Liver (tissue), 8 donors: ENCODE measurements at regions not wholly inside any gene's neighbourhood (a gene's known extent, or its start where the extent isn't known, plus 50 kb on each side); places are given as distances from the start of the nearest gene placed in this dataset.

Experiments used
- DNase-seq: peaks from one replicate; pipeline ENCODE4 v3.0.0-alpha.2; 2017; ENCODE audit warnings: low spot score
- H3K27ac ChIP-seq, 2 donors: one replicate each; pipeline ENCODE4 v1.7.0; 2013; ENCODE audit warnings: inconsistent platforms in 2 of 2, low read length in 2 of 2, control low read depth in 1 of 2, low read depth in 1 of 2, mild to moderate bottlenecking in 1 of 2
- H3K27me3 ChIP-seq, 4 donors: one replicate each; pipeline versions ENCODE4 v1.6.1 to v1.7.0; 2013; ENCODE audit warnings: low read length in 3 of 4, inconsistent platforms in 1 of 4, mild to moderate bottlenecking in 1 of 4, moderate library complexity in 1 of 4; ENCODE audit not compliant: control insufficient read depth in 4 of 4, insufficient read depth in 4 of 4
- H3K36me3 ChIP-seq, 4 donors: one replicate each; pipeline versions ENCODE4 v1.6.1 to v1.7.0; 2013; ENCODE audit warnings: low read length in 3 of 4, mild to moderate bottlenecking in 3 of 4, low read depth in 1 of 4, moderate library complexity in 1 of 4; ENCODE audit not compliant: control insufficient read depth in 4 of 4, insufficient read depth in 3 of 4
- H3K4me1 ChIP-seq, 4 donors: one replicate each; pipeline versions ENCODE4 v1.6.1 to v1.7.0; 2013; ENCODE audit warnings: low read length in 3 of 4, mild to moderate bottlenecking in 3 of 4, moderate library complexity in 1 of 4; ENCODE audit not compliant: control insufficient read depth in 4 of 4, insufficient read depth in 4 of 4
- H3K4me3 ChIP-seq, 3 donors: one replicate each; pipeline versions ENCODE4 v1.6.1 to v1.7.0; 2013; ENCODE audit warnings: low read length in 3 of 3, control low read depth in 1 of 3, low read depth in 1 of 3, mild to moderate bottlenecking in 1 of 3
- H3K9ac ChIP-seq, 2 donors: one replicate each; pipeline ENCODE4 v1.7.0; 2013; ENCODE audit warnings: low read length in 2 of 2, mild to moderate bottlenecking in 2 of 2, moderate library complexity in 2 of 2, control low read depth in 1 of 2, low read depth in 1 of 2
- H3K9me3 ChIP-seq, 4 donors: one replicate each; pipeline versions ENCODE4 v1.6.1 to v1.7.0; 2013; ENCODE audit warnings: low read length in 3 of 4; ENCODE audit not compliant: control insufficient read depth in 4 of 4
- EGR1 ChIP-seq, 2 donors: IDR thresholded peaks; 2 replicates each; pipeline ENCODE4 v1.6.1; 2016 to 2018; ENCODE audit warnings: antibody characterized with exemption in 2 of 2, low read depth in 2 of 2
- FOXA1 ChIP-seq: IDR thresholded peaks from 2 replicates; pipeline ENCODE4 v1.6.1; 2016; ENCODE audit warnings: antibody characterized with exemption
- FOXA2 ChIP-seq: IDR thresholded peaks from 2 replicates; pipeline ENCODE4 v1.6.1; 2016; ENCODE audit warnings: antibody characterized with exemption
- GABPA ChIP-seq, 2 donors: IDR thresholded peaks in 1 of 2; conservative IDR thresholded peaks in 1 of 2; 2 replicates each; pipeline ENCODE4 v1.6.1; 2016; ENCODE audit warnings: antibody characterized with exemption in 2 of 2, mild to moderate bottlenecking in 1 of 2, moderate library complexity in 1 of 2
- HNF4A ChIP-seq, 2 donors: conservative IDR thresholded peaks; 2 replicates each; pipeline ENCODE4 v1.6.1; 2016; ENCODE audit warnings: antibody characterized with exemption in 2 of 2, mild to moderate bottlenecking in 2 of 2
- HNF4G ChIP-seq: IDR thresholded peaks from 2 replicates; pipeline ENCODE4 v1.6.1; 2016; ENCODE audit warnings: antibody characterized with exemption
- JUND ChIP-seq, 2 donors: IDR thresholded peaks; 2 replicates each; pipeline ENCODE4 v1.6.1; 2016; ENCODE audit warnings: antibody characterized with exemption in 2 of 2
- NR2F2 ChIP-seq: IDR thresholded peaks from 2 replicates; pipeline ENCODE4 v1.6.1; 2016; ENCODE audit warnings: antibody characterized with exemption
- RAD21 ChIP-seq, 2 donors: IDR thresholded peaks; 2 replicates each; pipeline ENCODE4 v1.6.1; 2016; ENCODE audit warnings: antibody characterized with exemption in 2 of 2, mild to moderate bottlenecking in 2 of 2
- REST ChIP-seq: IDR thresholded peaks from 2 replicates; pipeline ENCODE4 v1.6.1; 2016; ENCODE audit warnings: antibody characterized with exemption, mild to moderate bottlenecking
- RXRA ChIP-seq, 2 donors: IDR thresholded peaks; 2 replicates each; pipeline ENCODE4 v1.6.1; 2017 to 2018; ENCODE audit warnings: antibody characterized with exemption in 2 of 2, mild to moderate bottlenecking in 1 of 2
- SP1 ChIP-seq: IDR thresholded peaks from 2 replicates; pipeline ENCODE4 v1.6.1; 2018; ENCODE audit warnings: antibody characterized with exemption, mild to moderate bottlenecking
- TAF1 ChIP-seq: conservative IDR thresholded peaks from 2 replicates; pipeline ENCODE4 v1.6.1; 2016; ENCODE audit warnings: antibody characterized with exemption, mild to moderate bottlenecking
- YY1 ChIP-seq: IDR thresholded peaks from 2 replicates; pipeline ENCODE4 v1.6.1; 2016; ENCODE audit warnings: antibody characterized with exemption, mild to moderate bottlenecking
- ZBTB33 ChIP-seq: IDR thresholded peaks from 2 replicates; pipeline ENCODE4 v1.6.1; 2016; ENCODE audit warnings: antibody characterized with exemption
- WGBS: extraction: QIAGEN DNeasy Blood & Tissue Kit; methylation state at CpG from one replicate; pipeline ENCODE4 v1.1.7; 2013; 5-methylcytosine and 5-hydroxymethylcytosine counted together
- TF ChIP-seq, protein P1 (sequence below): fragments of 150-350 bp; IDR thresholded peaks from 2 replicates; pipeline ENCODE4 v1.5.1; 2017; ENCODE audit warnings: improper control_type of control experiment, low read depth, low read length; ENCODE audit not compliant: missing input control
- TF ChIP-seq, protein P2 (sequence below): IDR thresholded peaks from 2 replicates; pipeline ENCODE4 v1.6.1; 2016; ENCODE audit warnings: antibody characterized with exemption
- TF ChIP-seq, protein P3 (sequence below): IDR thresholded peaks from 2 replicates; pipeline ENCODE4 v1.6.1; 2016; ENCODE audit warnings: antibody characterized with exemption
- donor health status: healthy.
- donor health status: healthy.
- donor health status: healthy.
- donor health status: healthy.
- donor health status: healthy.

DNA sequence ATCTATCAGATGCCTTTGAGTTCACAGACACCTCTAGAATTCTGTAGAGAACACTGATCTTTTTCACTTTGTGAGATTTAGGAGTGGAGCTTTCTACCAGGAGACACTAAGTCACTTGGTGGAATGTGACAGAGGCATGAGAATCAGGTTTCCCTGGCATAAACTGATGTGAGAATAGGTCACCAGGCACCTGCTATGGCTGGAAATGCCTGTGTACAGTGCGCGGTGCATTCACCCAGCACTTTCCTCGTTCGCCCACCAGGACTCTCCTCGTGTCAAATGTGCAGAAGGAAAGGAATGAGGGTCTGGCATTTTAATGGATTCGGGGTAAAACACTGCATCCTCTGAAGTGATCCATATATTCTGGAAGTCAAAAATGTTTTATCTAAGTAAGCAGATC is 281.8 kb upstream of the TUT7 start:
- peaks cover 0 to 2% (median 0%) of the 10 kb centered on the region in 4 donors for H3K27me3 ChIP-seq
- no peaks in the 10 kb centered on the region for H3K4me1 ChIP-seq
- H3K9ac ChIP-seq: no peak overlapping the region
- TF ChIP-seq JUND (IDR thresholded peaks at IDR 0.05) (no peak), FOXA1 (no peak), GABPA (IDR thresholded peaks at IDR 0.05 in 1 of 2, conservative IDR thresholded peaks at IDR 0.05 in 1 of 2) (no peak), HNF4G (no peak), FOXA2 (no peak)
- TF ChIP-seq, protein P1, sequence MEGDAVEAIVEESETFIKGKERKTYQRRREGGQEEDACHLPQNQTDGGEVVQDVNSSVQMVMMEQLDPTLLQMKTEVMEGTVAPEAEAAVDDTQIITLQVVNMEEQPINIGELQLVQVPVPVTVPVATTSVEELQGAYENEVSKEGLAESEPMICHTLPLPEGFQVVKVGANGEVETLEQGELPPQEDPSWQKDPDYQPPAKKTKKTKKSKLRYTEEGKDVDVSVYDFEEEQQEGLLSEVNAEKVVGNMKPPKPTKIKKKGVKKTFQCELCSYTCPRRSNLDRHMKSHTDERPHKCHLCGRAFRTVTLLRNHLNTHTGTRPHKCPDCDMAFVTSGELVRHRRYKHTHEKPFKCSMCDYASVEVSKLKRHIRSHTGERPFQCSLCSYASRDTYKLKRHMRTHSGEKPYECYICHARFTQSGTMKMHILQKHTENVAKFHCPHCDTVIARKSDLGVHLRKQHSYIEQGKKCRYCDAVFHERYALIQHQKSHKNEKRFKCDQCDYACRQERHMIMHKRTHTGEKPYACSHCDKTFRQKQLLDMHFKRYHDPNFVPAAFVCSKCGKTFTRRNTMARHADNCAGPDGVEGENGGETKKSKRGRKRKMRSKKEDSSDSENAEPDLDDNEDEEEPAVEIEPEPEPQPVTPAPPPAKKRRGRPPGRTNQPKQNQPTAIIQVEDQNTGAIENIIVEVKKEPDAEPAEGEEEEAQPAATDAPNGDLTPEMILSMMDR: no peak
- H3K27ac ChIP-seq: no peak overlapping the region
- no peaks in the 10 kb centered on the region for H3K36me3 ChIP-seq
- DNase-seq: no peak
- 83% methylated on average over 6 of the region's 6 CpGs for WGBS
- H3K9me3 ChIP-seq: peaks cover 0 to 5% (median 0%) of the 10 kb centered on the region in 4 donors
- H3K4me3 ChIP-seq: no peak overlapping the region

- no peak for DNase-seq
- TF ChIP-seq EGR1 (IDR thresholded peaks at IDR 0.05; ENCODE audit: low read depth in 2 of 2): no peak
- no peak for TF ChIP-seq FOXA2
- TF ChIP-seq NR2F2: no peak
- TF ChIP-seq, protein P2, sequence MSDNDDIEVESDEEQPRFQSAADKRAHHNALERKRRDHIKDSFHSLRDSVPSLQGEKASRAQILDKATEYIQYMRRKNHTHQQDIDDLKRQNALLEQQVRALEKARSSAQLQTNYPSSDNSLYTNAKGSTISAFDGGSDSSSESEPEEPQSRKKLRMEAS: no peak
- no peak for TF ChIP-seq ZBTB33
- TF ChIP-seq, protein P1: no peak
- no peak for TF ChIP-seq YY1
- TF ChIP-seq, protein P3, sequence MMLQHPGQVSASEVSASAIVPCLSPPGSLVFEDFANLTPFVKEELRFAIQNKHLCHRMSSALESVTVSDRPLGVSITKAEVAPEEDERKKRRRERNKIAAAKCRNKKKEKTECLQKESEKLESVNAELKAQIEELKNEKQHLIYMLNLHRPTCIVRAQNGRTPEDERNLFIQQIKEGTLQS: no peak
- TF ChIP-seq TAF1: no peak
- no peak for TF ChIP-seq REST
- no peak for TF ChIP-seq HNF4G
- no peak for TF ChIP-seq RAD21 (IDR thresholded peaks at IDR 0.05)
- TF ChIP-seq FOXA1: no peak
- no peak for TF ChIP-seq SP1
- no peak for TF ChIP-seq HNF4A (conservative IDR thresholded peaks at IDR 0.05)
- no peak for TF ChIP-seq GABPA (IDR thresholded peaks at IDR 0.05 in 1 of 2, conservative IDR thresholded peaks at IDR 0.05 in 1 of 2)
- no peak for TF ChIP-seq RXRA (IDR thresholded peaks at IDR 0.05)
- TF ChIP-seq JUND (IDR thresholded peaks at IDR 0.05): no peak
- Histone ChIP-seq H3K9ac (no peak overlapping the region), H3K27ac (no peak overlapping the region), H3K4me3 (no peak overlapping the region), H3K9me3 (peaks cover 0 to 5% (median 0%) of the 10 kb centered on the region in 4 donors), H3K4me1 (no peaks in the 10 kb centered on the region), H3K36me3 (no peaks in the 10 kb centered on the region), H3K27me3 (peaks cover 0 to 2% (median 0%) of the 10 kb centered on the region in 4 donors)
- WGBS: 83% methylated on average over 1 of the region's 1 CpG
Measured at GRCh38 chr9:86634501-86634900, 280.3 kb upstream of the TUT7 start.
